PFSK-1 (cell line): ENCODE measurements at regions not wholly inside any gene's neighbourhood (a gene's known extent, or its start where the extent isn't known, plus 50 kb on each side); places are given as distances from the start of the nearest gene placed in this dataset.

Source experiments
- FOXP2 ChIP-seq: optimal IDR thresholded peaks from 2 replicates; pipeline ENCODE3; 2011; ENCODE audit warnings: borderline replicate concordance, control low read depth, inconsistent platforms; ENCODE audit not compliant: insufficient read depth; ENCODE audit errors: extremely low read length, extremely low read depth
- TAF1 ChIP-seq: IDR thresholded peaks from 2 replicates; pipeline ENCODE4 v1.6.1; 2012; ENCODE audit warnings: low read length, control low read depth, borderline replicate concordance; ENCODE audit not compliant: insufficient read depth

DNA sequence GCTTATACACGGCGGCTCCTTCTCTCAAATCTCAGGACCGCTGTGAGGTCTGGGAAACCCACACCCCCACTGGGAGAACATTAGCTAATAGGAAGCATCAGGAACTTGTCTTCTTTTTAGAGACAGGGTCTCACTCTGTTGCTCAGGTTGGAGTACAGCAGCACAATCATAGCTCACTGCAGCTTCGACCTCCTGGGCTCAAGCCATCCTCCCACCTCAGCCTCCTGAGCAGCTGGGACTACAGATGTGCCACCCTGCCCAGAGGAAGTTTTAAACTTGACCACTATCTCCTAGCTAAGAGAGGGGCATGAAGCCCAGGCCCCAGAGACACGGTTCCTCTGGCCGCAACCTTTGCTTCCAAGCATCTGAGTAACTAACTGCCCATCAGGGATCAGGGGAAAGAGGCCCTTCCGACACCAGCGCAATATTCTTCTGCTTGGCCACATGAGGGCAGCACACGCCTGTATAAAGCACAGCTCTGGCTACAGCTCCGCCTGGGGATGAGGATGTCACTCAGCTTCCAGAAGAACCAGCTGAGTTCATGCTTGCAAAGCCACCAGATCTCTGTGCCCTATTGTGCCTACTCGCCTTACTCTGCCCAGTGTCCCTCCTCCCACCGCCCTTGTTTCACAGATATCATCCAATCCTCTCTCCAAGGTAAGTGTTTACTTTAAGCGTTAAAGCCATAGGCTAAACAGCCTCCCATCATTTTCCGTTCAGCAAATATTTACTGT is 57.6 kb upstream of the SLC6A11 start:
- no peak for TF ChIP-seq FOXP2
- TF ChIP-seq TAF1 = no peak
